ENCODE measurements at regions not wholly inside any gene's neighbourhood (a gene's known extent, or its start where the extent isn't known, plus 50 kb on each side); places are given as distances from the start of the nearest gene placed in this dataset.

GRCh38 chr5:118371973-118372831, 616.1 kb downstream of the DTWD2 start:
- TF ChIP-seq, protein P1, sequence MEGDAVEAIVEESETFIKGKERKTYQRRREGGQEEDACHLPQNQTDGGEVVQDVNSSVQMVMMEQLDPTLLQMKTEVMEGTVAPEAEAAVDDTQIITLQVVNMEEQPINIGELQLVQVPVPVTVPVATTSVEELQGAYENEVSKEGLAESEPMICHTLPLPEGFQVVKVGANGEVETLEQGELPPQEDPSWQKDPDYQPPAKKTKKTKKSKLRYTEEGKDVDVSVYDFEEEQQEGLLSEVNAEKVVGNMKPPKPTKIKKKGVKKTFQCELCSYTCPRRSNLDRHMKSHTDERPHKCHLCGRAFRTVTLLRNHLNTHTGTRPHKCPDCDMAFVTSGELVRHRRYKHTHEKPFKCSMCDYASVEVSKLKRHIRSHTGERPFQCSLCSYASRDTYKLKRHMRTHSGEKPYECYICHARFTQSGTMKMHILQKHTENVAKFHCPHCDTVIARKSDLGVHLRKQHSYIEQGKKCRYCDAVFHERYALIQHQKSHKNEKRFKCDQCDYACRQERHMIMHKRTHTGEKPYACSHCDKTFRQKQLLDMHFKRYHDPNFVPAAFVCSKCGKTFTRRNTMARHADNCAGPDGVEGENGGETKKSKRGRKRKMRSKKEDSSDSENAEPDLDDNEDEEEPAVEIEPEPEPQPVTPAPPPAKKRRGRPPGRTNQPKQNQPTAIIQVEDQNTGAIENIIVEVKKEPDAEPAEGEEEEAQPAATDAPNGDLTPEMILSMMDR (IDR thresholded peaks at IDR 0.05) = no peak
- no peak for TF ChIP-seq POLR2A (IDR thresholded peaks at IDR 0.05)

Data from thyroid gland (tissue), 4 donors.